ENCODE measurements at regions not wholly inside any gene's neighbourhood (a gene's known extent, or its start where the extent isn't known, plus 50 kb on each side); places are given as distances from the start of the nearest gene placed in this dataset.

GRCh38 chr1:195958131-195958530 is 650.1 kb downstream of the KCNT2 start:
- Histone ChIP-seq H3K36me3 (no peaks in the 10 kb centered on the region), H3K4me1 (peaks cover 0 to 2% (median 0%) of the 10 kb centered on the region in 12 donors), H3K9me3 (no peaks in the 10 kb centered on the region), H3K27me3 (no peaks in the 10 kb centered on the region), H3K4me3 (no peak overlapping the region), H3K27ac (no peak overlapping the region)
- WGBS, 4 donors, result 52 to 78% (median 73%) methylated on average over 4 of the region's 4 CpGs
- intact Hi-C loops (cut with DNase I), result no loop called here
- DNase-seq (no peak), ATAC-seq (no peak)
- no peak for TF ChIP-seq CTCF (IDR thresholded peaks at IDR 0.05)
- TF ChIP-seq POLR2A (IDR thresholded peaks at IDR 0.05), result no peak

GRCh38 chr1:195956845-195957244 is 651.4 kb downstream of the KCNT2 start:
- 78 to 84% (median 80%) methylated on average over 3 of the region's 3 CpGs for WGBS, 4 donors

GRCh38 chr1:195954848-195955247 is 653.4 kb downstream of the KCNT2 start:
- WGBS, 4 donors, result 14 to 36% (median 23%) methylated on average over 6 of the region's 6 CpGs
- peak overlapping the region in 2 of 12 donors; percentile 2 to 18 for H3K27ac ChIP-seq
- TF ChIP-seq POLR2A (IDR thresholded peaks at IDR 0.05), result no peak
- TF ChIP-seq CTCF (IDR thresholded peaks at IDR 0.05), result no peak
- no peak overlapping the region for H3K4me3 ChIP-seq
- peak in 4 of 5 donors; percentile 37 to 77 (median 52) for DNase-seq
- H3K36me3 ChIP-seq, result no peaks in the 10 kb centered on the region
- H3K4me1 ChIP-seq, result peaks cover 0 to 2% (median 0%) of the 10 kb centered on the region in 12 donors
- intact Hi-C loops (cut with DNase I), result no loop called here
- no peaks in the 10 kb centered on the region for H3K9me3 ChIP-seq
- peak; percentile 79 to 95 (median 82) for ATAC-seq
- H3K27me3 ChIP-seq, result no peaks in the 10 kb centered on the region

More at GRCh38 chr1:195956845-195957244, 651.4 kb downstream of the KCNT2 start:
- TF ChIP-seq CTCF (IDR thresholded peaks at IDR 0.05) (no peak), POLR2A (IDR thresholded peaks at IDR 0.05) (no peak)
- Histone ChIP-seq H3K9me3 (no peaks in the 10 kb centered on the region), H3K4me1 (peaks cover 0 to 2% (median 0%) of the 10 kb centered on the region in 12 donors), H3K27me3 (no peaks in the 10 kb centered on the region), H3K4me3 (no peak overlapping the region), H3K27ac (no peak overlapping the region), H3K36me3 (no peaks in the 10 kb centered on the region)
- DNase-seq, result no peak
- no peak for ATAC-seq
- intact Hi-C loops (cut with DNase I), result no loop called here

- Histone ChIP-seq H3K27ac (no peak overlapping the region), H3K4me3 (no peak overlapping the region), H3K4me1 (peaks cover 0 to 2% (median 0%) of the 10 kb centered on the region in 12 donors), H3K9me3 (no peaks in the 10 kb centered on the region), H3K27me3 (no peaks in the 10 kb centered on the region), H3K36me3 (no peaks in the 10 kb centered on the region)
- ATAC-seq, result no peak
- TF ChIP-seq POLR2A (IDR thresholded peaks at IDR 0.05) (no peak), CTCF (IDR thresholded peaks at IDR 0.05) (no peak)
- 50 to 72% (median 60%) methylated on average over 2 of the region's 2 CpGs for WGBS, 4 donors
- DNase-seq, result no peak
- intact Hi-C loops (cut with DNase I), result no loop called here
Measured at GRCh38 chr1:195951313-195951712, 656.9 kb downstream of the KCNT2 start.

All from heart left ventricle (tissue), 16 donors.